ENCODE measurements at regions not wholly inside any gene's neighbourhood (a gene's known extent, or its start where the extent isn't known, plus 50 kb on each side); places are given as distances from the start of the nearest gene placed in this dataset.

- Histone ChIP-seq H3K9me3 (replicated peaks; ENCODE audit: control insufficient read depth, insufficient read depth, low read length) (no peaks in the 10 kb centered on the region), H3K36me3 (ENCODE audit: control insufficient read depth in 2 of 2, extremely low read depth in 1 of 2, insufficient read depth in 2 of 2, low read length in 2 of 2) (no peaks in the 10 kb centered on the region), H4K20me1 (replicated peaks; ENCODE audit: control insufficient read depth, extremely low read depth, insufficient read depth, low read length) (no peaks in the 10 kb centered on the region), H3K4me2 (ENCODE audit: insufficient read depth, low read length) (no peak overlapping the region), H3K27me3 (ENCODE audit: control insufficient read depth in 2 of 2, insufficient read depth in 2 of 2, low read length in 2 of 2) (no peaks in the 10 kb centered on the region), H3K4me3 (replicated peaks in 1 of 3; ENCODE audit: insufficient read depth in 1 of 3, low read depth in 1 of 3, low read length in 3 of 3) (no peak overlapping the region), H3K79me2 (ENCODE audit: control insufficient read depth, insufficient read depth, low read length) (no peaks in the 10 kb centered on the region), H3K4me1 (ENCODE audit: control insufficient read depth, extremely low read depth, insufficient read depth, low read length) (no peaks in the 10 kb centered on the region), H3K27ac (ENCODE audit: insufficient read depth, low read depth, low read length) (no peak overlapping the region), H2AFZ (ENCODE audit: low read depth, low read length) (no peak overlapping the region), H3K9me1 (replicated peaks; ENCODE audit: control insufficient read depth, extremely low read depth, insufficient read depth, low read length) (no peaks in the 10 kb centered on the region), H3K9ac (replicated peaks; ENCODE audit: extremely low read depth, insufficient read depth, low read length) (no peak overlapping the region)
- TF ChIP-seq JUN (IDR thresholded peaks at IDR 0.05; ENCODE audit: borderline replicate concordance, insufficient read depth, insufficient read length, low read depth) = no peak
- TF ChIP-seq EZH2 (IDR thresholded peaks at IDR 0.05; ENCODE audit: borderline replicate concordance, low read depth, low read length, severe bottlenecking) = no peak
- no peak for TF ChIP-seq MYC (IDR thresholded peaks at IDR 0.05; ENCODE audit: low read depth, low read length)
- TF ChIP-seq FOS (IDR thresholded peaks at IDR 0.05; ENCODE audit: borderline replicate concordance, insufficient read depth, low read length) = no peak
- TF ChIP-seq POLR2AphosphoS5 (IDR thresholded peaks at IDR 0.05; ENCODE audit: insufficient read depth, low read depth, low read length) = no peak
- TF ChIP-seq MAX (IDR thresholded peaks at IDR 0.05; ENCODE audit: insufficient read depth, insufficient read length) = no peak
- no peak for TF ChIP-seq CTCF (IDR thresholded peaks at IDR 0.05; ENCODE audit: extremely low read depth in 1 of 2, insufficient read depth in 1 of 2, low read depth in 1 of 2, low read length in 2 of 2)
- no peak for TF ChIP-seq GATA2 (IDR thresholded peaks at IDR 0.05; ENCODE audit: insufficient read depth, insufficient read length, low read depth, low read length)
- no peak for TF ChIP-seq POLR2A (IDR thresholded peaks at IDR 0.05; ENCODE audit: low read depth, low read length)
- DNase-seq (ENCODE audit: low read depth, low spot score) = no peak
- ChIA-PET POLR2A (no interaction called here), CTCF (no interaction called here)
- no peak for FAIRE-seq
- intact Hi-C loops (cut with micrococcal nuclease) = no loop called here
- dilution Hi-C loops (cut with MboI; ENCODE audit: extremely low pct_ligation_motif_present, low sequenced_read_pairs) = no loop called here
- BruUV-seq (replicated peaks) = no TSS peak
These were observed 192.1 kb upstream of the ALG10B start for GRCh38 chr12:38124247-38125012.
